ENCODE measurements at regions not wholly inside any gene's neighbourhood (a gene's known extent, or its start where the extent isn't known, plus 50 kb on each side); places are given as distances from the start of the nearest gene placed in this dataset.

DNA sequence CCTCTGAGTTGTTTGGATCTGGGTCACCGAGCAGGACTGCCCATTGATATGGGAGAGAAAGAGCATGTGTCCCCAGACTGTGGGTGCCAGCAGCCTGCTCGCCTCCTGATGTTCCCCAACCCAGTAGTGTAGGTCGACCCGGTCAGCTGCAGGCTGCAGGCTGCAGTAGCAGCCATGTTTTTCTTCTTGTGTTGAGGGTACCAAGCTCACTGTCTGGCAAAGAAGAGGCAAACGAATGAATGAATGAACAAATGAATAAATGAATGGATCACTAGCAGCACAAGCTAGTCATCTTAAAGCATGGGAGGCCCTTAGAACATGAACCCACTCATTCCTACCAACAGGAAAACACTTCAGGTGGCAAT is 293.2 kb downstream of the SOX9 start:
- Histone ChIP-seq H3K4me3 (ENCODE audit: low read depth in 1 of 3, low read length in 3 of 3) (no peak overlapping the region), H3K36me3 (ENCODE audit: control insufficient read depth in 4 of 4, insufficient read depth in 3 of 4, low read depth in 1 of 4, low read length in 3 of 4) (no peaks in the 10 kb centered on the region), H3K27me3 (ENCODE audit: control insufficient read depth in 4 of 4, insufficient read depth in 4 of 4, low read length in 3 of 4) (no peaks in the 10 kb centered on the region), H3K4me1 (ENCODE audit: control insufficient read depth in 4 of 4, insufficient read depth in 4 of 4, low read length in 3 of 4) (no peaks in the 10 kb centered on the region), H3K9me3 (ENCODE audit: control insufficient read depth in 4 of 4, low read length in 3 of 4) (peaks cover 2 to 11% (median 5%) of the 10 kb centered on the region in 4 donors), H3K9ac (ENCODE audit: low read depth in 1 of 2, low read length in 2 of 2) (no peak overlapping the region), H3K27ac (ENCODE audit: low read depth in 1 of 2, low read length in 2 of 2) (no peak overlapping the region)
- WGBS: 85% methylated on average over 5 of the region's 5 CpGs
- TF ChIP-seq GABPA (IDR thresholded peaks at IDR 0.05 in 1 of 2, conservative IDR thresholded peaks at IDR 0.05 in 1 of 2): no peak
- TF ChIP-seq RAD21 (IDR thresholded peaks at IDR 0.05): no peak
- TF ChIP-seq, protein P1, sequence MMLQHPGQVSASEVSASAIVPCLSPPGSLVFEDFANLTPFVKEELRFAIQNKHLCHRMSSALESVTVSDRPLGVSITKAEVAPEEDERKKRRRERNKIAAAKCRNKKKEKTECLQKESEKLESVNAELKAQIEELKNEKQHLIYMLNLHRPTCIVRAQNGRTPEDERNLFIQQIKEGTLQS (IDR thresholded peaks at IDR 0.05): no peak
- TF ChIP-seq, protein P2, sequence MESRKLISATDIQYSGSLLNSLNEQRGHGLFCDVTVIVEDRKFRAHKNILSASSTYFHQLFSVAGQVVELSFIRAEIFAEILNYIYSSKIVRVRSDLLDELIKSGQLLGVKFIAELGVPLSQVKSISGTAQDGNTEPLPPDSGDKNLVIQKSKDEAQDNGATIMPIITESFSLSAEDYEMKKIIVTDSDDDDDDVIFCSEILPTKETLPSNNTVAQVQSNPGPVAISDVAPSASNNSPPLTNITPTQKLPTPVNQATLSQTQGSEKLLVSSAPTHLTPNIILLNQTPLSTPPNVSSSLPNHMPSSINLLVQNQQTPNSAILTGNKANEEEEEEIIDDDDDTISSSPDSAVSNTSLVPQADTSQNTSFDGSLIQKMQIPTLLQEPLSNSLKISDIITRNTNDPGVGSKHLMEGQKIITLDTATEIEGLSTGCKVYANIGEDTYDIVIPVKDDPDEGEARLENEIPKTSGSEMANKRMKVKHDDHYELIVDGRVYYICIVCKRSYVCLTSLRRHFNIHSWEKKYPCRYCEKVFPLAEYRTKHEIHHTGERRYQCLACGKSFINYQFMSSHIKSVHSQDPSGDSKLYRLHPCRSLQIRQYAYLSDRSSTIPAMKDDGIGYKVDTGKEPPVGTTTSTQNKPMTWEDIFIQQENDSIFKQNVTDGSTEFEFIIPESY (IDR thresholded peaks at IDR 0.05): no peak
- TF ChIP-seq JUND (IDR thresholded peaks at IDR 0.05): no peak
- TF ChIP-seq EGR1 (IDR thresholded peaks at IDR 0.05; ENCODE audit: low read depth in 2 of 2): no peak
- TF ChIP-seq, protein P3, sequence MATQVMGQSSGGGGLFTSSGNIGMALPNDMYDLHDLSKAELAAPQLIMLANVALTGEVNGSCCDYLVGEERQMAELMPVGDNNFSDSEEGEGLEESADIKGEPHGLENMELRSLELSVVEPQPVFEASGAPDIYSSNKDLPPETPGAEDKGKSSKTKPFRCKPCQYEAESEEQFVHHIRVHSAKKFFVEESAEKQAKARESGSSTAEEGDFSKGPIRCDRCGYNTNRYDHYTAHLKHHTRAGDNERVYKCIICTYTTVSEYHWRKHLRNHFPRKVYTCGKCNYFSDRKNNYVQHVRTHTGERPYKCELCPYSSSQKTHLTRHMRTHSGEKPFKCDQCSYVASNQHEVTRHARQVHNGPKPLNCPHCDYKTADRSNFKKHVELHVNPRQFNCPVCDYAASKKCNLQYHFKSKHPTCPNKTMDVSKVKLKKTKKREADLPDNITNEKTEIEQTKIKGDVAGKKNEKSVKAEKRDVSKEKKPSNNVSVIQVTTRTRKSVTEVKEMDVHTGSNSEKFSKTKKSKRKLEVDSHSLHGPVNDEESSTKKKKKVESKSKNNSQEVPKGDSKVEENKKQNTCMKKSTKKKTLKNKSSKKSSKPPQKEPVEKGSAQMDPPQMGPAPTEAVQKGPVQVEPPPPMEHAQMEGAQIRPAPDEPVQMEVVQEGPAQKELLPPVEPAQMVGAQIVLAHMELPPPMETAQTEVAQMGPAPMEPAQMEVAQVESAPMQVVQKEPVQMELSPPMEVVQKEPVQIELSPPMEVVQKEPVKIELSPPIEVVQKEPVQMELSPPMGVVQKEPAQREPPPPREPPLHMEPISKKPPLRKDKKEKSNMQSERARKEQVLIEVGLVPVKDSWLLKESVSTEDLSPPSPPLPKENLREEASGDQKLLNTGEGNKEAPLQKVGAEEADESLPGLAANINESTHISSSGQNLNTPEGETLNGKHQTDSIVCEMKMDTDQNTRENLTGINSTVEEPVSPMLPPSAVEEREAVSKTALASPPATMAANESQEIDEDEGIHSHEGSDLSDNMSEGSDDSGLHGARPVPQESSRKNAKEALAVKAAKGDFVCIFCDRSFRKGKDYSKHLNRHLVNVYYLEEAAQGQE (IDR thresholded peaks at IDR 0.05): no peak
- no peak for TF ChIP-seq NR2F2 (IDR thresholded peaks at IDR 0.05)
- no peak for TF ChIP-seq HNF4A (conservative IDR thresholded peaks at IDR 0.05)
- TF ChIP-seq, protein P4, sequence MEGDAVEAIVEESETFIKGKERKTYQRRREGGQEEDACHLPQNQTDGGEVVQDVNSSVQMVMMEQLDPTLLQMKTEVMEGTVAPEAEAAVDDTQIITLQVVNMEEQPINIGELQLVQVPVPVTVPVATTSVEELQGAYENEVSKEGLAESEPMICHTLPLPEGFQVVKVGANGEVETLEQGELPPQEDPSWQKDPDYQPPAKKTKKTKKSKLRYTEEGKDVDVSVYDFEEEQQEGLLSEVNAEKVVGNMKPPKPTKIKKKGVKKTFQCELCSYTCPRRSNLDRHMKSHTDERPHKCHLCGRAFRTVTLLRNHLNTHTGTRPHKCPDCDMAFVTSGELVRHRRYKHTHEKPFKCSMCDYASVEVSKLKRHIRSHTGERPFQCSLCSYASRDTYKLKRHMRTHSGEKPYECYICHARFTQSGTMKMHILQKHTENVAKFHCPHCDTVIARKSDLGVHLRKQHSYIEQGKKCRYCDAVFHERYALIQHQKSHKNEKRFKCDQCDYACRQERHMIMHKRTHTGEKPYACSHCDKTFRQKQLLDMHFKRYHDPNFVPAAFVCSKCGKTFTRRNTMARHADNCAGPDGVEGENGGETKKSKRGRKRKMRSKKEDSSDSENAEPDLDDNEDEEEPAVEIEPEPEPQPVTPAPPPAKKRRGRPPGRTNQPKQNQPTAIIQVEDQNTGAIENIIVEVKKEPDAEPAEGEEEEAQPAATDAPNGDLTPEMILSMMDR (IDR thresholded peaks at IDR 0.05; ENCODE audit: low read depth, low read length, missing input control): no peak
- no peak for TF ChIP-seq FOXA1 (IDR thresholded peaks at IDR 0.05)
- TF ChIP-seq SP1 (IDR thresholded peaks at IDR 0.05): no peak
- no peak for TF ChIP-seq FOXA2 (IDR thresholded peaks at IDR 0.05)
- no peak for TF ChIP-seq TAF1 (conservative IDR thresholded peaks at IDR 0.05)
- TF ChIP-seq RXRA (IDR thresholded peaks at IDR 0.05): no peak
- no peak for TF ChIP-seq HNF4G (IDR thresholded peaks at IDR 0.05)
- TF ChIP-seq, protein P5, sequence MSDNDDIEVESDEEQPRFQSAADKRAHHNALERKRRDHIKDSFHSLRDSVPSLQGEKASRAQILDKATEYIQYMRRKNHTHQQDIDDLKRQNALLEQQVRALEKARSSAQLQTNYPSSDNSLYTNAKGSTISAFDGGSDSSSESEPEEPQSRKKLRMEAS (IDR thresholded peaks at IDR 0.05): no peak
- no peak for TF ChIP-seq YY1 (IDR thresholded peaks at IDR 0.05)
- no peak for DNase-seq (ENCODE audit: low spot score)

Measured in liver (tissue), 8 donors.